SU-DHL-6 (cell line): ENCODE measurements at regions not wholly inside any gene's neighbourhood (a gene's known extent, or its start where the extent isn't known, plus 50 kb on each side); places are given as distances from the start of the nearest gene placed in this dataset.

Source experiments
- H2AFZ ChIP-seq: fragments of 200-600 bp; sonication (generic); 2 replicates; pipeline ENCODE4 v1.6.1; 2014; ENCODE audit warnings: low read depth, mild to moderate bottlenecking, moderate library complexity, mixed read lengths, antibody characterized with exemption, low read length; ENCODE audit not compliant: severe bottlenecking
- H3F3A ChIP-seq: fragments of 200-600 bp; shearing (Covaris generic); 2 replicates; pipeline ENCODE4 v1.6.0; 2016; ENCODE audit warnings: antibody characterized with exemption, mild to moderate bottlenecking; ENCODE audit not compliant: insufficient read depth
- H3K27ac ChIP-seq: fragments of 200-600 bp; sonication (generic); 2 replicates; pipeline ENCODE4 v1.5.1; 2016; ENCODE audit warnings: low read depth, mild to moderate bottlenecking, low read length, moderate library complexity, mixed read lengths
- H3K27me3 ChIP-seq: fragments of 200-600 bp; sonication (generic), shearing (Covaris generic); 2 replicates; pipeline ENCODE4 v1.6.0; 2014; ENCODE audit warnings: mild to moderate bottlenecking, low read length
- H3K36me3 ChIP-seq: fragments of 200-600 bp; sonication (generic); 2 replicates; pipeline ENCODE4 v1.6.1; 2014; ENCODE audit warnings: mild to moderate bottlenecking, low read length, mixed read lengths
- H3K4me2 ChIP-seq: fragments of 300-600, 200-600 bp; shearing (Covaris generic), sonication (generic); 2 replicates; pipeline ENCODE4 v1.6.0; 2014; ENCODE audit warnings: low read length, low read depth, mild to moderate bottlenecking; ENCODE audit not compliant: poor library complexity, severe bottlenecking
- H3K4me3 ChIP-seq: fragments of 200-600 bp; sonication (generic); 2 replicates; pipeline ENCODE4 v1.5.1; 2014; ENCODE audit warnings: antibody characterized with exemption, low read length, mild to moderate bottlenecking, mixed read lengths; ENCODE audit not compliant: insufficient read depth, poor library complexity, severe bottlenecking
- H3K79me2 ChIP-seq: fragments of 200-600 bp; sonication (generic); 2 replicates; pipeline ENCODE4 v1.6.1; 2014; ENCODE audit warnings: mild to moderate bottlenecking, low read length, moderate library complexity; ENCODE audit not compliant: insufficient read depth
- H3K9ac ChIP-seq: fragments of 200-600 bp; sonication (generic); 2 replicates; pipeline ENCODE4 v1.7.0; 2014; ENCODE audit warnings: mild to moderate bottlenecking, low read length
- H3K9me2 ChIP-seq: fragments of 200-600 bp; sonication (generic); replicated peaks from 2 replicates; pipeline ENCODE4 v1.6.1; 2014; ENCODE audit warnings: low read length; ENCODE audit not compliant: insufficient read depth
- H3K9me3 ChIP-seq: fragments of 200-600 bp; sonication (generic); 2 replicates; pipeline ENCODE4 v1.6.1; 2014; ENCODE audit warnings: low read length, mixed read lengths; ENCODE audit not compliant: insufficient read depth
- H4K20me1 ChIP-seq: fragments of 200-600 bp; sonication (generic); 2 replicates; pipeline ENCODE4 v1.6.1; 2014; ENCODE audit warnings: low read depth, mild to moderate bottlenecking, antibody characterized with exemption, low read length, moderate library complexity, mixed read lengths
- CTCF ChIP-seq: fragments of 200-600 bp; sonication (generic); IDR thresholded peaks from one replicate; pipeline ENCODE4 v1.5.1; 2017; ENCODE audit warnings: antibody characterized with exemption, mild to moderate bottlenecking, low read length, moderate library complexity; ENCODE audit not compliant: insufficient read depth, poor library complexity, severe bottlenecking
- EZH2phosphoT487 ChIP-seq: fragments of 200-600 bp; sonication (generic), shearing (Covaris generic); conservative IDR thresholded peaks from 2 replicates; pipeline ENCODE4 v1.6.1; 2018; ENCODE audit warnings: mild to moderate bottlenecking, antibody characterized with exemption, low read length, moderate library complexity, mixed read lengths

GRCh38 chr11:122330279-122330965 lies 214.4 kb upstream of the BLID start:
- TF ChIP-seq CTCF: no peak
- TF ChIP-seq EZH2phosphoT487: no peak
- Histone ChIP-seq H3K9ac (no peak overlapping the region), H3K9me2 (no peaks in the 10 kb centered on the region), H3K27me3 (no peaks in the 10 kb centered on the region), H3K4me2 (no peak overlapping the region), H4K20me1 (no peaks in the 10 kb centered on the region), H3K9me3 (no peaks in the 10 kb centered on the region), H3K79me2 (no peaks in the 10 kb centered on the region), H3K4me3 (no peak overlapping the region), H3F3A (no peaks in the 10 kb centered on the region), H3K36me3 (no peaks in the 10 kb centered on the region), H3K27ac (no peak overlapping the region), H2AFZ (no peak overlapping the region)

GRCh38 chr11:122327528-122327927 lies 211.5 kb upstream of the BLID start:
- H3K4me2 ChIP-seq: no peak overlapping the region
- no peaks in the 10 kb centered on the region for H3F3A ChIP-seq
- H3K27ac ChIP-seq: no peak overlapping the region
- H3K4me3 ChIP-seq: no peak overlapping the region
- H3K9me3 ChIP-seq: no peaks in the 10 kb centered on the region
- TF ChIP-seq CTCF: no peak
- no peak for TF ChIP-seq EZH2phosphoT487
- no peaks in the 10 kb centered on the region for H4K20me1 ChIP-seq
- H3K9me2 ChIP-seq: no peaks in the 10 kb centered on the region
- no peaks in the 10 kb centered on the region for H3K27me3 ChIP-seq
- no peak overlapping the region for H3K9ac ChIP-seq
- H2AFZ ChIP-seq: no peak overlapping the region
- no peaks in the 10 kb centered on the region for H3K79me2 ChIP-seq
- no peaks in the 10 kb centered on the region for H3K36me3 ChIP-seq

GRCh38 chr11:122323754-122324421 lies 207.9 kb upstream of the BLID start:
- Histone ChIP-seq H3K4me2 (no peak overlapping the region), H3F3A (no peaks in the 10 kb centered on the region), H3K4me3 (no peak overlapping the region), H4K20me1 (no peaks in the 10 kb centered on the region), H3K36me3 (no peaks in the 10 kb centered on the region), H3K9me2 (no peaks in the 10 kb centered on the region), H3K79me2 (no peaks in the 10 kb centered on the region), H2AFZ (no peak overlapping the region), H3K27ac (no peak overlapping the region), H3K27me3 (no peaks in the 10 kb centered on the region), H3K9ac (no peak overlapping the region), H3K9me3 (no peaks in the 10 kb centered on the region)
- TF ChIP-seq EZH2phosphoT487 (no peak), CTCF (no peak)
